GM23248 (cell line): ENCODE measurements at regions not wholly inside any gene's neighbourhood (a gene's known extent, or its start where the extent isn't known, plus 50 kb on each side); places are given as distances from the start of the nearest gene placed in this dataset.

Source experiments
- EZH2 ChIP-seq: fragments of 200-600 bp; sonication (generic); IDR thresholded peaks from 2 replicates; pipeline ENCODE4 v1.6.1; 2018; ENCODE audit warnings: antibody characterized with exemption, mild to moderate bottlenecking; ENCODE audit not compliant: insufficient read depth, poor library complexity, severe bottlenecking
- EZH2phosphoT487 ChIP-seq: fragments of 200-600 bp; sonication (generic); IDR thresholded peaks from 2 replicates; pipeline ENCODE4 v1.6.1; 2018; ENCODE audit warnings: antibody characterized with exemption, moderate library complexity, mild to moderate bottlenecking, low read depth; ENCODE audit not compliant: insufficient read depth

DNA sequence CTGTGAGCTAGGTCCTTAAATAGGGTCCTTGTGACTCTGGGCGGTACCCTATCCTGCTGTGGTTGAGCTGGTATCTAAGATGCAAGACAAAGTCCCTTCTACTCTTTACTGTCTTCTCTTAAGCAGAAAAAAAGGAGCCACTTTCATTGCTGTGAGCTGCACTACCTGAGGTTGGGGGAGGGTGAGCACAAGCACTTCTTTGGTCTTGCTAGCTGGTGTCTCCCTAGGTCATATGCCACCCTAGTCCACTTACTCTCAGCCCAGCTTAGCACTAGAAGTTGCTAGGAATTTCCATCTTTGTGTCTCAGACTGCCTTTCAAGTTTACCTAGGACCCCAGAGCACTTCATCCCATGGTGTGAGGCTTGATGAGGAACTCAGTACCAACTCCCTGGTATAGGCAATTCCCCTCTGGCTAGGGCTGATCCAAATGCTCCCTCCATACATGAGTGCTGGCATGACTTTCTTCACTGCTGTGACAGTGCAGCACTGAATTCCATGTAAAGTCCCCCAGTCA lies 343.6 kb upstream of the CT83 start:
- TF ChIP-seq EZH2 = no peak
- no peak for TF ChIP-seq EZH2phosphoT487
